GM21367 (cell line): ENCODE measurements at regions not wholly inside any gene's neighbourhood (a gene's known extent, or its start where the extent isn't known, plus 50 kb on each side); places are given as distances from the start of the nearest gene placed in this dataset.
A peak's percentile ranks its signal among the peaks of the same experiment; 100 is the strongest.
"Not testable (repeated sequence)": the region's sequence is repeated elsewhere in the genome, so short reads cannot be mapped to it uniquely, and the experiment has no call there.

Experiments
- ATAC-seq: cut with Tn5 transposase; IDR thresholded peaks from one replicate; pipeline ENCODE4 v1.9.1; 2021; ENCODE audit not compliant: unreplicated experiment

DNA sequence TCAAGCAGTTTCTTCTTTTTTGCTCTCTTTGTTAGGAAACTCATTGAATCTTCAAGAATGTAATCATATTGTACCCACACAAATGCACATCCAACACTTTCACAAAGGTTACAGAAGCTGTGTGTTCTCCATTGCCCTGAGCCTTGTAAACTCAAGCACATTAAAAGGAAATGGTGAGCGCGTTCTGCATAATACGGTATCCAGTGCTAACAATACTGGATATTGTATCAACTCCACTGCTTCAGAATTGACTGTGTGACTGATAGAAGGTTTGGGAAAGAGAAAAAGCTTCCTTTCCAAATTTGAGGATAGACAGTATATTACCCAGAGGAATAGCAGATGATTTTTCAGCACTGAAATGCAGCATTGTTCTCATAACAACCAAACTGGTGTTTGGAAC is 268.9 kb upstream of the RBMS3 start:
- no peak for ATAC-seq

DNA sequence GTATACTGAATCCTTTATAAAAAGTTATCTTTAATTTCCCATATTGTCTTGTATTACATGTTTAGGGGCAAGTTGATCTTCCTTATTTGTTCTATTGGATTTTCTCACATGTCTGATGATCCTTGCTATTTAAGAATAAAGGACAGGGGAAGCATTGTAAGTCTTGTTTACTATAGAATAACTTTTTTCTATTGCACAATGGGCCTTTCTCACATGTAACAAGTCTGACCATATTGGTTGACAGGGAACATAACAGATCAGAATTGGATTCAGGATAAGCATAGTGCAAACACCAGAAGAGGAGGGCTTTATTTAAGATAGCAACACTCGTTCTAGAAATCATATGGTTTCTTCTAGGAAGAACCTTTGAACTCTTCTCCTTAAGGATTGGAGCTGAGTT is 257.9 kb upstream of the RBMS3 start:
- ATAC-seq, result no peak

DNA sequence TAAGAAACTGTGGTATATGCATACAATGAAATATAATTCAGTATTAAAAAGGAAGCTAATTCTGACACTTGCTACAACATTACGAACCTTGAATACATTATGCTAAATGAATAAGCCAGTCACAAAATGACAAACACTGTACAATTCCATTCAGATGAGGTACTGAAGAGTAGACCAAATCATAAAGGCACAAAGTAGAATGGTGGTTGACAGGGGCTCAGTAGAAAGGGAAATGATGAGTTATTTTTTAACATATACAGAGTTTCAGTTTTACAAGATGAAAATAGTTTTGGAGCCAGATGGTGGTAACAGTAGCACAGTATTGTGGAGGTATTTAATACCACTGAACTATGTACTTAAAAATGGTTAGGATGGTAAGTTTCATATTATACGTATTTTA is 254.6 kb upstream of the RBMS3 start:
- peak; percentile 92 for ATAC-seq

DNA sequence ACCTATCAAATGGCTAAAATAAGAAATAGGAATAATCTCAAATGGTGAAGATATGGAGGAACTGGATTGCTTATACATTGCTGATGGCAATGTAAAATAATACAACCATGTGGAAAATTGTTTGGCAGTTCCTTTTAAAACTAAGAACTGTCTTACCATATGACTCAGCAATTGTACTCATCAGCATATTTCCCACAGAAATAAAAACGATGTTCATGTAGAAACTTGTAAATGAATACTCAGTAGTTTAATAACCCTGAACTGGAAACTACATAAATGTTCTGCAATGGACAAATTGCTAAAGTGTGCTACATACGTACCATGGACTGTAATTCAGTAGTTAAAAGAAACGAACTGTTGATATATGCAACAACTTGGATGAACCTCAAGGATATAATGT is 253.9 kb upstream of the RBMS3 start:
- ATAC-seq, result no peak

- not testable (repeated sequence) for ATAC-seq
These were observed 249.7 kb upstream of the RBMS3 start for GRCh38 chr3:29031175-29031574.

DNA sequence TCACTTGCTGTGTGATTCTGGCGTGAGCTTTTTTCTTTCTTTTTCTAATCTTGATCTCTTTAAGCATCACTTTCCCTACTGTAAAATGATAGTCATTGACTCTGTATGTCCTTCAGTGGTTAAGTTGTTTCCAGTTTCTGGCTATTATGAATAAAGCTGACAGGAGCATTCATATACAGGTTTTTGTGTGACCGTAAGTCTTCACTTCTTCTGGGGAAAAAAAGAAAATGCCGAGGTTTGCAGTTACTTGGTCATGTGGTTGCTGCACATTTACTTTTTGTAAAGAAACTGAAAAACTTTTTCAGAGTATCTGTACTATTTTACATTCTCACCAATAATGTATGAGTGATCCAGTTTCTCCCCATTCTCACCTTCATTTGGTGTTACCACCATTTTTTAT is 247.4 kb upstream of the RBMS3 start:
- no peak for ATAC-seq

DNA sequence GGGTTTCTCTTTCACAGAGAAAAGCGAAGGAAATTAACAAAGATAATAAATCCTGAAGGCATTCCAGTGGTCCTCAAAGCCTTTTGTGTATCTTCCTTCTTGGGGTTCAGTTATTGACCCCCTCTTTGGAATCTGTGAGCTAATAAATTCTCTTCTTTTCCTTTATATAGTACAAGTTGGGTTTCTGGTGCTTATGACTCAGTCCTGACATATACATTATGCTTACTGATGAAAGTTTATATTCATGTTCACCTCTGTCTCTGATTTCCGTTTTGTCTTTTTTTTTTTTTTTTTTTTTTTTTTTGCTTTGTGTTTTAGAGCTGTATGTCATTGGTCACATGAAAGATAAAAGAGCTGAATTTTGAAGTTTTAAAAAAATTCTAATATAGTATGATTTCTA is 230.7 kb upstream of the RBMS3 start:
- ATAC-seq, result no peak

- ATAC-seq, result no peak
These were observed 223.5 kb upstream of the RBMS3 start for GRCh38 chr3:29057326-29057725.

DNA sequence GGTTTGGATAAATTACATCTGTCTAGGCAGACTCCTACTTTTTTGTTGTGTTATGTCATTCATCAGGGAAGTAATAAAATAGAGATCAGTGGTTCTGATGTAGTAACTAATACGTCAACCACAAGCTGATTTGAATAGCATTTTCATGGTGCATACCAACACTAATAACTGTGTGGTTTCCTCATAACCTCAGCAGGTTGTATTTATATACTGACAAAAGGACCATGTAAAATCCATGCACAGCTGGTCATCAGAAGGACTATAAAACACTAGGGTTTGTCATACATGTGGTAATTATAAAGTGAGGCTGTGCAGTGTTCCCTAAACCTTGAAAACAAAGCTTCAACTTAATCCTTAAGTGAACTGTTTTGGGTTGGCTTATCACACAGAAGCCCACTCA is 216.8 kb upstream of the RBMS3 start:
- ATAC-seq, result no peak

DNA sequence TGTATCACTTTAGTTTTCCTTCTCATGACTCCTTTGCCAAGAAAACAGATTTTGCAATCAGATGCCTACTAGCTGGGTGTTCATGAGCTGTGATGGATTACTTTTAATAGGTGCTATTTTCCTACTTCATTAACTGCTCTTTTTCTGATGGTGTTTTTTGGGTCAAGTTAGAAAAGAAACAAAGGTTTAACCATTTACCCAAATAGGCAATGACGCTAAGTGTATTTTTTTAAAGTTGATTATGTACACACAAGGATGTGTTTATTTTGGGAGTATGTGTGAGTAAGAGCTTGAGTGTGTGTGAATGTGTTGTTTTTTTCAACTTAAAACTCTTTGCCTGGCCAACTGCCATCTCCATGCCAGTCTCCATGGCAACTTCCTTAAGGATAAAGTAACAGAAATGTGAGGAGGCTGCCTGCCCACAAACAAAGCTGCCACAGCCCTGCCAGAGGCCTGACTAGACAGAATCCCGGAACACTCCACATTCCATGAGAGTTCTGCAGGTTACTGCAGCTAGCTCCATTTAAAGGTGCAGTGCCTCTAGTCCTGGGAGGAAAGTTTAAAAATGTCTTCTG is 215.6 kb upstream of the RBMS3 start:
- ATAC-seq, result no peak

- ATAC-seq, result no peak
These were observed 213.9 kb upstream of the RBMS3 start for GRCh38 chr3:29067007-29067406.

- ATAC-seq, result no peak
These were observed 209.8 kb upstream of the RBMS3 start for GRCh38 chr3:29070959-29071634.

GRCh38 chr3:29072611-29073010 is 208.3 kb upstream of the RBMS3 start:
- no peak for ATAC-seq

DNA sequence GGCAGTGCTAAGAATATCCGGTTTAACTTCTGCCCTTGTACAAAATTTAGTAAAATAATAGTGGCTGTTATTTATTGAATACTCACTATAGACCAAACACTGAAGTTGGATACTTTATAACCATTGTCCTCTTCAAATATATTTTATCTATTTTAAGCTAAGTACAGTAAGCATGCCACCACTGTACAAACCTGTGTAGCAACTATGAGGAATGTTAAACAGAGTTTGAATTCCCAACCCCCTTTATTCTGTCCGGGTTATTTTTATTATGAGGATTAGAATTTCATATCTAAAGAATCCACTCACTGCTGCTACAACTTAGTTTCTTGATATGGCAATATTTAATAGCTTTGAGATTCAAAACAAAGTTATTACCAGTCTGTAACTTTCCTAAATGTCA is 203.5 kb upstream of the RBMS3 start:
- ATAC-seq, result no peak

DNA sequence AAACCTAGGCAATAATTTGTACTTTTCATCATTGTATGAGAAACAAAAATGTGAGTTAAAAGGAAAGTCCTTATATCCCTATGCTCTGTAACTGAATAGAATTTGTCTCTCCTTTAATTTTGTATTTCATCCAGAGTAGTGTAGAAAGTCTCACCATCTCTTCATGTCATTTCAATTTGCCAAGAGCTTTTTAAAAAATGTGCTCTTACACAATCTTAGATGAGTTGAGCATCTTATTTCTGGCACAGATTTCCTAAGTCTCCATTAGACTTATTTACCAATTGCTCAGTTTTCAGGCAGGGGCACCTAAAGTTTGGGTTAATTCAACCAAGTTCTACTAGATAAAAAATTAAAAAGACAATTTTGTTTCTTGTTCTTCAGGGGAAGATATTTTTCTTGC is 201.5 kb upstream of the RBMS3 start:
- no peak for ATAC-seq

- no peak for ATAC-seq
These were observed 199.9 kb upstream of the RBMS3 start for GRCh38 chr3:29080967-29081366.

DNA sequence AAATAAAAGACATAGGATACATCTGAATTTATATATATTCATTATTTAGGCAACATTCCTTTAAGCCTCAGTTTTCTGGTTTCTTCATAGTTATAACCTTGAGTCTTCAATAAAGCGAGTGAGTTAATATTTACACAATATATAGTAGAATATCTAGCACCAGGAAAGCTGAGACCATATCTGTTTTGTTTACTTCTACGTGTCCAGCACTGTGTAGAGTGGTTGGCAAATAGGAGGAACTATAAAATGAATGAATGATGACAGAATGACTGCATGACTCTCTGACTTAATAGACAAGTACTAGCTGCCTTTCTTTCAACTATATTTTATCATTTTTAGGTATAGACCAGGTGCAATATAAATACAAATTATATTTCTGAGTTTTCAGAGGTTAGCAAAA is 197.8 kb upstream of the RBMS3 start:
- ATAC-seq, result no peak

GRCh38 chr3:29083676-29084075 is 197.2 kb upstream of the RBMS3 start:
- no peak for ATAC-seq

DNA sequence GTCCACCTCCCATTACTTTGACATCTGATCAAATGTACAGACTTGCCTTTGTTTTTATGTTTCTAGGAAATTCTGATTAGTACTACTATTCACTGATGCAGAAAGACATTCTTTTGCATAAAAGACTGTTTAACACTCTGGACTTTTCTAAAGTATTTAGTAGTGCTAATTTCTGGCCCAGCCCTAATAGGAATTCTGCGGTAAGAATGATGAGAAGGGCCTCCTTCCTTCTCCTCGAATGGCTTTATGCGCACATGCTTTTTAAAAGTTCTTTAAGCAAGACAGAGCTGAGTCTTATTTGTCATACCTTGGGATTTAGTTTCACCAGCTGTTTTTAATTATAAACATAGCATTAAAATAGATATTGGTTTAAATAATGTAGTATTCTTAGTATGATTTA is 192.3 kb upstream of the RBMS3 start:
- ATAC-seq, result no peak

DNA sequence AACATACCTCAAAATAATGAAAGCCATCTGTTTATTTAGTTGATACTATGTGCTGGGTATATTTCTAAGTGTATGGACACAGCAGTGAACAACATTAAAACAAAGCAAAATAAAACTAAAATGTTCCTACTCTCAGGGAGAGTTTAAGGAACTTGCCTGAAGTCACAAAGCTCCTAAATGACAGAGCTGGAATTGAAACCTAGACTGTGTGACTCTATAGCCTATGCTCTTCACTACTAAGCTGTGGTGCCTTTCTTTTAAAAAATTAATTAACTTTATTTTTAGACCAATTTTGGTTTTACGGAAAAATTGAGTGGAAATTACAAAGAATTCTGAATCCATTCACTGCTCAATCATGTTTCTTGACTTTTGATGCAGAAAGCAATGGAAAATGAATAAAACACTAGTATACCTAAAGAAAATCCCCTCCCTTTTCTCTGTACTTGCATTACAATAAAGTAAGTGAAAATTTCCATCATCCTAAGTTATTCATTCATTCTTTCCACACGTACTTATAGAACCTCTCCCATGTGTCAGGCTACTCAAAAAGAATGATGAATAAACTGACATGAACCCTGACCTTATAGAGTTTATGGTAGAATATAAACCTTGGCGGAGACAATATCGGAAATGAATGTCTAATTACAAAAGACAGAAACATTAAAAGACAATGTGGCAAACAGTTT is 189.8 kb upstream of the RBMS3 start:
- ATAC-seq, result no peak

- ATAC-seq, result no peak
These were observed 189.2 kb upstream of the RBMS3 start for GRCh38 chr3:29091599-29092189.

GRCh38 chr3:29092348-29092747 is 188.5 kb upstream of the RBMS3 start:
- ATAC-seq, result no peak
